HT1080 (cell line): ENCODE measurements at regions not wholly inside any gene's neighbourhood (a gene's known extent, or its start where the extent isn't known, plus 50 kb on each side); places are given as distances from the start of the nearest gene placed in this dataset.
A peak's percentile ranks its signal among the peaks of the same experiment; 100 is the strongest.
"Not testable (repeated sequence)": the region's sequence is repeated elsewhere in the genome, so short reads cannot be mapped to it uniquely, and the experiment has no call there.

Experiments used
- DNase-seq: peaks from one replicate; pipeline ENCODE4 v3.0.0-alpha.2; 2015; ENCODE audit warnings: low read depth

GRCh38 chr5:107005161-107005560 is 665.6 kb downstream of the EFNA5 start:
- no peak for DNase-seq

- no peak for DNase-seq
Observed at GRCh38 chr5:107002115-107002514, 668.6 kb downstream of the EFNA5 start.

GRCh38 chr5:106999506-106999905 is 671.2 kb downstream of the EFNA5 start:
- DNase-seq, result not testable (repeated sequence)

GRCh38 chr5:106986006-106986405 is 684.7 kb downstream of the EFNA5 start:
- no peak for DNase-seq

- no peak for DNase-seq
Observed at GRCh38 chr5:106985174-106985573, 685.6 kb downstream of the EFNA5 start.

- not testable (repeated sequence) for DNase-seq
Observed at GRCh38 chr5:106979178-106979577, 691.6 kb downstream of the EFNA5 start.

GRCh38 chr5:106978582-106979165 is 692.1 kb downstream of the EFNA5 start:
- DNase-seq, result not testable (repeated sequence)

- DNase-seq, result no peak
Observed at GRCh38 chr5:106976363-106976762, 694.4 kb downstream of the EFNA5 start.

- no peak for DNase-seq
Observed at GRCh38 chr5:106974272-106974671, 696.5 kb downstream of the EFNA5 start.

GRCh38 chr5:106966686-106967315 is 703.9 kb downstream of the EFNA5 start:
- peak; percentile 23 for DNase-seq

- DNase-seq, result peak; percentile 34
Observed at GRCh38 chr5:106964132-106964531, 706.6 kb downstream of the EFNA5 start.

GRCh38 chr5:106963630-106964029 is 707.1 kb downstream of the EFNA5 start:
- no peak for DNase-seq

- no peak for DNase-seq
Observed at GRCh38 chr5:106962464-106963230, 708.1 kb downstream of the EFNA5 start.

GRCh38 chr5:106959387-106959786 is 711.4 kb downstream of the EFNA5 start:
- DNase-seq, result no peak

- no peak for DNase-seq
Observed at GRCh38 chr5:106957336-106957735, 713.4 kb downstream of the EFNA5 start.

- DNase-seq, result no peak
Observed at GRCh38 chr5:106956886-106957285, 713.9 kb downstream of the EFNA5 start.

GRCh38 chr5:106956187-106956586 is 714.5 kb downstream of the EFNA5 start:
- no peak for DNase-seq

GRCh38 chr5:106940986-106941385 is 729.8 kb downstream of the EFNA5 start:
- peak; percentile 13 for DNase-seq

GRCh38 chr5:106940301-106940846 is 730.4 kb downstream of the EFNA5 start:
- DNase-seq, result no peak

- no peak for DNase-seq
Observed at GRCh38 chr5:106923409-106923808, 747.3 kb downstream of the EFNA5 start.

GRCh38 chr5:106921567-106921966 is 749.2 kb downstream of the EFNA5 start:
- no peak for DNase-seq

GRCh38 chr5:106910486-106910885 is 760.3 kb downstream of the EFNA5 start:
- DNase-seq, result no peak
